H9 (cell line): ENCODE measurements at regions not wholly inside any gene's neighbourhood (a gene's known extent, or its start where the extent isn't known, plus 50 kb on each side); places are given as distances from the start of the nearest gene placed in this dataset.

ENCODE experiments used
- DNase-seq: peaks from one replicate; pipeline ENCODE4 v3.0.0-alpha.2; 2017
- H2AFZ ChIP-seq: one replicate; pipeline ENCODE4 v1.6.1; 2013; ENCODE audit warnings: mild to moderate bottlenecking, low read length, control low read depth, moderate library complexity
- H2AK5ac ChIP-seq: 2 replicates; pipeline ENCODE4 v1.6.1; 2013; ENCODE audit warnings: low read length, control low read depth, mixed read lengths; ENCODE audit not compliant: insufficient read length
- H2BK120ac ChIP-seq: one replicate; pipeline ENCODE4 v1.6.1; 2013; ENCODE audit warnings: low read depth, mild to moderate bottlenecking, low read length, control low read depth, inconsistent platforms; ENCODE audit not compliant: poor library complexity, severe bottlenecking
- H2BK12ac ChIP-seq: 2 replicates; pipeline ENCODE4 v1.6.1; 2013; ENCODE audit warnings: low read length, control low read depth, mixed read lengths, low read depth; ENCODE audit not compliant: insufficient read length
- H2BK15ac ChIP-seq: 2 replicates; pipeline ENCODE4 v1.6.1; 2013; ENCODE audit warnings: low read depth, low read length, control low read depth
- H2BK20ac ChIP-seq: one replicate; pipeline ENCODE4 v1.6.1; 2013; ENCODE audit warnings: low read depth, mild to moderate bottlenecking, low read length, control low read depth, inconsistent platforms; ENCODE audit not compliant: poor library complexity, severe bottlenecking
- H2BK5ac ChIP-seq: 2 replicates; pipeline ENCODE4 v1.6.1; 2013; ENCODE audit warnings: low read length, control low read depth, mixed read lengths; ENCODE audit not compliant: insufficient read length
- H3K14ac ChIP-seq: 2 replicates; pipeline ENCODE4 v1.6.1; 2013; ENCODE audit warnings: low read length, control low read depth; ENCODE audit not compliant: insufficient read depth
- H3K18ac ChIP-seq: 2 replicates; pipeline ENCODE4 v1.6.1; 2013; ENCODE audit warnings: low read depth, mild to moderate bottlenecking, mixed read lengths, low read length, control low read depth; ENCODE audit not compliant: insufficient read length
- H3K23ac ChIP-seq: 2 replicates; pipeline ENCODE4 v1.6.1; 2013; ENCODE audit warnings: low read length, control low read depth, mixed read lengths, low read depth; ENCODE audit not compliant: insufficient read length
- H3K23me2 ChIP-seq: 2 replicates; pipeline ENCODE4 v1.6.1; 2013; ENCODE audit warnings: low read depth, mild to moderate bottlenecking, mixed read lengths, low read length, control low read depth; ENCODE audit not compliant: insufficient read length, poor library complexity, severe bottlenecking
- H3K27ac ChIP-seq: 2 replicates; pipeline ENCODE4 v1.5.1; 2013; ENCODE audit warnings: low read length, control low read depth, mixed read lengths, low read depth; ENCODE audit not compliant: insufficient read length
- H3K27me3 ChIP-seq: 2 replicates; pipeline ENCODE4 v1.6.1; 2013; ENCODE audit warnings: low read length, control low read depth, inconsistent platforms; ENCODE audit not compliant: insufficient read depth
- H3K4ac ChIP-seq: 2 replicates; pipeline ENCODE4 v1.6.1; 2013; ENCODE audit warnings: low read depth, mild to moderate bottlenecking, control low read depth, inconsistent platforms, low read length, moderate library complexity
- H3K4me1 ChIP-seq: 2 replicates; pipeline ENCODE4 v1.6.1; 2013; ENCODE audit warnings: low read length, control low read depth, inconsistent platforms; ENCODE audit not compliant: insufficient read depth
- H3K4me2 ChIP-seq: 2 replicates; pipeline ENCODE4 v1.6.1; 2013; ENCODE audit warnings: low read length, control low read depth, mixed read lengths; ENCODE audit not compliant: insufficient read length, insufficient read depth
- H3K56ac ChIP-seq: 2 replicates; pipeline ENCODE4 v1.6.1; 2013; ENCODE audit warnings: low read depth, mild to moderate bottlenecking, mixed read lengths, low read length, control low read depth; ENCODE audit not compliant: insufficient read length
- H3K79me1 ChIP-seq: 2 replicates; pipeline ENCODE4 v1.6.1; 2013; ENCODE audit warnings: low read depth, mild to moderate bottlenecking, moderate library complexity, low read length, control low read depth, inconsistent platforms; ENCODE audit not compliant: insufficient read depth, poor library complexity, severe bottlenecking
- H3K79me2 ChIP-seq: 2 replicates; pipeline ENCODE4 v1.6.1; 2013; ENCODE audit warnings: low read length, control low read depth, inconsistent platforms; ENCODE audit not compliant: insufficient read depth
- H3K9ac ChIP-seq: 2 replicates; pipeline ENCODE4 v1.6.1; 2013; ENCODE audit warnings: low read length, control low read depth, mixed read lengths; ENCODE audit not compliant: insufficient read length; ENCODE audit errors: extremely low read depth
- H3K9me3 ChIP-seq: one replicate; pipeline ENCODE4 v1.6.1; 2013; ENCODE audit warnings: low read depth, low read length, inconsistent platforms; ENCODE audit not compliant: control insufficient read depth
- H3T11ph ChIP-seq: one replicate; pipeline ENCODE4 v1.6.1; 2013; ENCODE audit warnings: mild to moderate bottlenecking, low read length, control low read depth, inconsistent platforms
- H4K20me1 ChIP-seq: one replicate; pipeline ENCODE4 v1.6.1; 2013; ENCODE audit not compliant: control insufficient read depth, insufficient read length, insufficient read depth
- H4K5ac ChIP-seq: 2 replicates; pipeline ENCODE4 v1.6.1; 2013; ENCODE audit warnings: low read depth, mild to moderate bottlenecking, mixed read lengths, low read length, control low read depth; ENCODE audit not compliant: insufficient read length
- H4K8ac ChIP-seq: replicated peaks from 2 replicates; pipeline ENCODE4 v1.6.1; 2013; ENCODE audit warnings: low read length, control low read depth, mixed read lengths, low read depth; ENCODE audit not compliant: insufficient read length
- H4K91ac ChIP-seq: 2 replicates; pipeline ENCODE4 v1.6.1; 2013; ENCODE audit warnings: low read depth, mild to moderate bottlenecking, moderate library complexity, mixed read lengths, low read length, control low read depth; ENCODE audit not compliant: insufficient read length
- H3K27ac Mint-ChIP-seq, 3 experiments: 2 replicates in 2 of 3; 3 replicates in 1 of 3; pipeline ENCODE4 v1.8.0; 2020 to 2021; ENCODE audit warnings: mixed read lengths in 3 of 3, mild to moderate bottlenecking in 1 of 3, moderate library complexity in 1 of 3
- H3K27me3 Mint-ChIP-seq: 2 replicates; pipeline ENCODE4 v1.8.0; 2021; ENCODE audit warnings: low read depth, mild to moderate bottlenecking, moderate library complexity, mixed read lengths
- H3K36me3 Mint-ChIP-seq, 3 experiments: 2 replicates in 2 of 3; 3 replicates in 1 of 3; pipeline ENCODE4 v1.8.0; 2020 to 2021; ENCODE audit warnings: low read depth in 3 of 3, mixed read lengths in 3 of 3; ENCODE audit not compliant: insufficient read depth in 1 of 3
- H3K4me1 Mint-ChIP-seq, 2 experiments: 2 replicates each; pipeline ENCODE4 v1.8.0; 2020; ENCODE audit warnings: mixed read lengths in 2 of 2
- H3K4me3 Mint-ChIP-seq, 2 experiments: 2 replicates in 1 of 2; 3 replicates in 1 of 2; pipeline ENCODE4 v1.8.0; 2020 to 2021; ENCODE audit warnings: mild to moderate bottlenecking in 2 of 2, mixed read lengths in 2 of 2, moderate library complexity in 1 of 2
- H3K9me3 Mint-ChIP-seq, 2 experiments: 2 replicates in 1 of 2; 3 replicates in 1 of 2; pipeline ENCODE4 v1.8.0; 2020; ENCODE audit warnings: mild to moderate bottlenecking in 2 of 2, mixed read lengths in 2 of 2, moderate library complexity in 1 of 2
- CTCF ChIP-seq: fragments of 200-600 bp; sonication (generic); conservative IDR thresholded peaks from 3 replicates; pipeline ENCODE4 v1.8.0; 2021; ENCODE audit warnings: antibody characterized with exemption, mild to moderate bottlenecking
- WGBS: extraction: QIAGEN DNeasy Blood & Tissue Kit; methylation state at CpG from one replicate; pipeline ENCODE4 v1.1.7; 2013; ENCODE audit warnings: missing lambda C conversion rate, low lambda C conversion rate, mixed read lengths; ENCODE audit not compliant: insufficient read length; ENCODE audit errors: extremely low coverage; 5-methylcytosine and 5-hydroxymethylcytosine counted together

- no peak overlapping the region for H4K91ac ChIP-seq
- H3K4me1 Mint-ChIP-seq = peaks cover 0 to 4% of the 10 kb centered on the region in 2 experiments; a peak in 1 of 4 replicates
- H3K9me3 Mint-ChIP-seq = peaks cover 12 to 14% of the 10 kb centered on the region in 2 experiments; a peak in 4 of 5 replicates
- no peak overlapping the region for H4K8ac ChIP-seq
- no peak overlapping the region for H2BK15ac ChIP-seq
- no peak overlapping the region for H3K4me2 ChIP-seq
- H2BK120ac ChIP-seq = no peak overlapping the region
- H2AK5ac ChIP-seq = no peak overlapping the region
- no peak overlapping the region for H3K27ac Mint-ChIP-seq
- H3K27me3 Mint-ChIP-seq = no peaks in the 10 kb centered on the region
- H3K14ac ChIP-seq = no peak overlapping the region
- H3K56ac ChIP-seq = no peak overlapping the region
- no peak overlapping the region for H2BK12ac ChIP-seq
- no peak overlapping the region for H3K27ac ChIP-seq
- no peak overlapping the region for H3T11ph ChIP-seq
- no peak overlapping the region for H3K23ac ChIP-seq
- no peaks in the 10 kb centered on the region for H3K79me2 ChIP-seq
- peaks cover 5 to 11% (median 6%) of the 10 kb centered on the region in 3 experiments; a peak in 5 of 7 replicates for H3K36me3 Mint-ChIP-seq
- H3K79me1 ChIP-seq = no peaks in the 10 kb centered on the region
- H4K5ac ChIP-seq = no peak overlapping the region
- WGBS = no CpG with 5 or more reads among the region's 1 CpG
- no peak overlapping the region for H3K9ac ChIP-seq
- H3K4me3 Mint-ChIP-seq = no peak overlapping the region
- H3K4ac ChIP-seq = no peak overlapping the region
- H3K27me3 ChIP-seq = no peaks in the 10 kb centered on the region
- H3K4me1 ChIP-seq = no peaks in the 10 kb centered on the region
- no peak overlapping the region for H2BK5ac ChIP-seq
- no peak overlapping the region for H2BK20ac ChIP-seq
- H3K23me2 ChIP-seq = no peaks in the 10 kb centered on the region
- no peak overlapping the region for H2AFZ ChIP-seq
- H3K9me3 ChIP-seq = peaks cover 7% of the 10 kb centered on the region
- H4K20me1 ChIP-seq = no peaks in the 10 kb centered on the region
- DNase-seq = no peak
- H3K18ac ChIP-seq = no peak overlapping the region
- no peak for TF ChIP-seq CTCF
These were observed 1736.6 kb upstream of the MIR17HG start for GRCh38 chr13:89610881-89611280.
